Sigmoid colon (tissue), 4 donors: ENCODE measurements at regions not wholly inside any gene's neighbourhood (a gene's known extent, or its start where the extent isn't known, plus 50 kb on each side); places are given as distances from the start of the nearest gene placed in this dataset.

Source experiments
- CTCF ChIP-seq, 4 experiments: fragments of 450-650 bp in 3 of 4; fragments of 200-600 bp in 1 of 4; IDR thresholded peaks; one replicate each; pipeline ENCODE4 v1.5.1; 2016 to 2019; ENCODE audit warnings: antibody characterized with exemption in 4 of 4, mild to moderate bottlenecking in 3 of 4, moderate library complexity in 2 of 4
- POLR2AphosphoS5 ChIP-seq, 4 donors: sonication (generic); formaldehyde crosslinking; IDR thresholded peaks; one replicate each; pipeline ENCODE4 v1.6.1; 2017; ENCODE audit warnings: antibody characterized with exemption in 4 of 4

- TF ChIP-seq CTCF (IDR thresholded peaks at IDR 0.05) = no peak
- TF ChIP-seq POLR2AphosphoS5 (IDR thresholded peaks at IDR 0.05) = no peak
Observed at GRCh38 chr17:13874817-13875216, 194.5 kb upstream of the COX10 start.
